GM23248 (cell line): ENCODE measurements at regions not wholly inside any gene's neighbourhood (a gene's known extent, or its start where the extent isn't known, plus 50 kb on each side); places are given as distances from the start of the nearest gene placed in this dataset.

ENCODE experiments used
- EZH2 ChIP-seq: fragments of 200-600 bp; sonication (generic); IDR thresholded peaks from 2 replicates; pipeline ENCODE4 v1.6.1; 2018; ENCODE audit warnings: antibody characterized with exemption, mild to moderate bottlenecking; ENCODE audit not compliant: insufficient read depth, poor library complexity, severe bottlenecking
- EZH2phosphoT487 ChIP-seq: fragments of 200-600 bp; sonication (generic); IDR thresholded peaks from 2 replicates; pipeline ENCODE4 v1.6.1; 2018; ENCODE audit warnings: antibody characterized with exemption, moderate library complexity, mild to moderate bottlenecking, low read depth; ENCODE audit not compliant: insufficient read depth

DNA sequence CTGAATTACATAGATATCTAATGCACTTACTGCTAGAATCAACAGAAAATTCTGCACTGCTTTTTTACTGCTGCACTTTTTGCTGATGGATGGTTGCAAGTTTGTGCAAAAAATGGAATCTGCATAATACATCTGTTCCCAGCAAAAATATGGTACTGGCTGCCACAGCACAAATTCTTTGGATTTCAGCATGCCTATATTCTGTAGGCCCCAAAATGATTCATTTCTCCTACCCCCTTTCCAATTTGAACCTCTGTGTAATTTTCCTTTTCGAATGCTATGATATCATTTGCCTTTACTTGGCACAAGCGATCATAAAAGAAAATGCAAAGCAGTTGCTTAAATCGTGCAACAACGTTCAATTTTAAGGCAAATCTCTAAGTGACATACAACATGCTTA lies 524.2 kb upstream of the NBEA start:
- no peak for TF ChIP-seq EZH2phosphoT487
- TF ChIP-seq EZH2: no peak
